RWPE2 (cell line): ENCODE measurements at regions not wholly inside any gene's neighbourhood (a gene's known extent, or its start where the extent isn't known, plus 50 kb on each side); places are given as distances from the start of the nearest gene placed in this dataset.

Experiments used
- ATAC-seq: fragments of 200-7000 bp; cut with Tn5 transposase; 3 replicates; pipeline ENCODE4 v1.9.1; 2021; ENCODE audit warnings: low read depth
- DNase-seq: peaks from one replicate; pipeline ENCODE4 v3.0.0-alpha.2; 2020; ENCODE audit warnings: low spot score
- H3K27ac ChIP-seq: fragments of 450-650 bp; 2 replicates; pipeline ENCODE4 v1.5.1; 2017; ENCODE audit warnings: mild to moderate bottlenecking; ENCODE audit not compliant: poor library complexity, severe bottlenecking
- H3K27me3 ChIP-seq: fragments of 250-450 bp; sonication (Bioruptor Pico); 2 replicates; pipeline ENCODE4 v1.5.1; 2021; ENCODE audit warnings: mild to moderate bottlenecking, moderate library complexity; ENCODE audit not compliant: insufficient read depth, poor library complexity, severe bottlenecking
- H3K36me3 ChIP-seq: fragments of 250-450 bp; sonication (Bioruptor Pico); 2 replicates; pipeline ENCODE4 v1.5.1; 2020; ENCODE audit warnings: low read depth, mild to moderate bottlenecking, moderate library complexity
- H3K4me1 ChIP-seq: fragments of 250-450 bp; sonication (Bioruptor Pico); 2 replicates; pipeline ENCODE4 v1.5.1; 2021; ENCODE audit warnings: mild to moderate bottlenecking, moderate library complexity; ENCODE audit not compliant: insufficient read depth, poor library complexity, severe bottlenecking
- H3K4me3 ChIP-seq: fragments of 250-450 bp; sonication (Bioruptor Pico); 2 replicates; pipeline ENCODE4 v1.5.1; 2021; ENCODE audit warnings: mild to moderate bottlenecking, moderate library complexity; ENCODE audit not compliant: severe bottlenecking
- H3K9me3 ChIP-seq: fragments of 250-450 bp; sonication (Bioruptor Pico); 2 replicates; pipeline ENCODE4 v1.5.1; 2021; ENCODE audit warnings: mild to moderate bottlenecking, moderate library complexity; ENCODE audit not compliant: severe bottlenecking
- CTCF ChIP-seq: fragments of 450-650 bp; IDR thresholded peaks from one replicate; pipeline ENCODE4 v1.5.1; 2017; ENCODE audit warnings: mild to moderate bottlenecking, moderate library complexity; ENCODE audit not compliant: poor library complexity, severe bottlenecking

DNA sequence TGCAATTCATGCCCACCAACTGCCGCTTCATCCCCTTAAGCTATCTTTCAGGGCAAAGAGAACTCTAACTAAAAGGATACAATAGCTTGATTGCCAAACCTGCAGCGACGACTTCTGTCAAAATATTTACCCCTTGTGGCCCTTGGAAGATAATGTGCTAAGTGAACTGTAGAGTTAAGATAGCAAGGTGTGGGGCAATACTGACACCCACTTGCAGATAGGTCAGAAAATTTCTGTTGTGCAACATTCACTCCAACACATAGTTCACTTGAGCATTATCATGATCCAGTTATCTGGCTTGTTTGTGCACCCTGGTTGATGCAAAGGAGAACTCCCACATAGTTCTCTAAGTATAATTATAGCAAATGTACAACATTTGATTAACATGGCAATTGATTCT, 55.6 kb downstream of the RHOXF2B start:
- TF ChIP-seq CTCF, result no peak
- H3K27me3 ChIP-seq, result peaks cover 8% of the 10 kb centered on the region
- no peaks in the 10 kb centered on the region for H3K36me3 ChIP-seq
- no peak overlapping the region for H3K27ac ChIP-seq
- ATAC-seq, result no peak
- no peaks in the 10 kb centered on the region for H3K9me3 ChIP-seq
- H3K4me3 ChIP-seq, result no peak overlapping the region
- DNase-seq, result no peak
- no peaks in the 10 kb centered on the region for H3K4me1 ChIP-seq

DNA sequence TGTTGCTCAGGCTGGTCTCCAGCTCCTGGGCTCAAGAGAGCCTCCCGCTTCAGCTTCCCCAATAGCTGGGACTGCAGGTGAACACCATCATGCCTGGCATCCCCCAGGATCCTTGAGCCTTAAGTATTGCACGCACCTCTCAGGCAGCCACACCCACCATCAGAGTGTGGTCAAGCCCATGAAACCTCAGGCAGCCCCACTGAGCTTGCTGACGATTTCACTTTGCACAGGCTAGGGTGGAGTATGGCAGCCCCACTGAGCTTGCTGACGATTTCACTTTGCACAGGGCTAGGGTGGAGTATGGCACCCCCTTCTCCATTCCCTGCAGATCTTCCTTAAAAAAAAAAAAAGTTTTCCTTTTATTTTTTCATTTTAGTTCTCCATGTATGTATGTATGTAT, 57.2 kb downstream of the RHOXF2B start:
- H3K9me3 ChIP-seq, result no peaks in the 10 kb centered on the region
- H3K4me3 ChIP-seq, result no peak overlapping the region
- DNase-seq (no peak), ATAC-seq (no peak)
- no peak for TF ChIP-seq CTCF
- H3K36me3 ChIP-seq, result no peaks in the 10 kb centered on the region
- H3K27me3 ChIP-seq, result peaks cover 19% of the 10 kb centered on the region
- no peaks in the 10 kb centered on the region for H3K4me1 ChIP-seq
- H3K27ac ChIP-seq, result no peak overlapping the region

DNA sequence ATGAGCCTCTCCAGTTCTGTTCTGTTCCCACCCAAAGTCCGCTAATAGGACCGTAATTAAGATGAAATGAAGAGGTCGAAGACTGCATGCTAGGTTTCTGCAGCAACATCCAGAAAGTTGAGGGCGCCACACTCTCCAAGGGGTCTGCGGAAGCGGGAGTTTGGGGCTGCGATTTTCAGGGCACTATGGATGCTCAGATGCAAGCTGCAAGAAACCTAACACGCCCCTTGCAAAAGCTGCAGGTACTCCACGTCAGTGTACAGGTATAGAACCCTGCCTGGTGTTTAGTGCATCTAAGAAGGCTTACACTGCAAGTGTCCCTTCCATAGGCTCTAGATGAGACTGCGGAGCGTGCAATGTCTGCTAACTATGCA, 61.4 kb downstream of the RHOXF2B start:
- TF ChIP-seq CTCF, result no peak
- ATAC-seq, result no peak
- Histone ChIP-seq H3K27ac (no peak overlapping the region), H3K36me3 (no peaks in the 10 kb centered on the region), H3K9me3 (no peaks in the 10 kb centered on the region), H3K4me3 (no peak overlapping the region), H3K4me1 (no peaks in the 10 kb centered on the region), H3K27me3 (peaks cover 33% of the 10 kb centered on the region)
- no peak for DNase-seq

GRCh38 chrX:120015145-120016067, 62.1 kb downstream of the RHOXF2B start:
- TF ChIP-seq CTCF, result no peak
- DNase-seq (no peak), ATAC-seq (peak; percentile 35; the same call in 1 of the 3 replicates)
- no peak overlapping the region for H3K4me3 ChIP-seq
- no peaks in the 10 kb centered on the region for H3K36me3 ChIP-seq
- no peaks in the 10 kb centered on the region for H3K4me1 ChIP-seq
- H3K27ac ChIP-seq, result no peak overlapping the region
- H3K27me3 ChIP-seq, result peaks cover 33% of the 10 kb centered on the region
- no peaks in the 10 kb centered on the region for H3K9me3 ChIP-seq
